ENCODE measurements at regions not wholly inside any gene's neighbourhood (a gene's known extent, or its start where the extent isn't known, plus 50 kb on each side); places are given as distances from the start of the nearest gene placed in this dataset.
"Not testable (repeated sequence)": the region's sequence is repeated elsewhere in the genome, so short reads cannot be mapped to it uniquely, and the experiment has no call there.

- DNase-seq, result no peak
Measured at GRCh38 chr3:24689353-24689752, 194.7 kb upstream of the THRB start.

GRCh38 chr3:24690777-24691176 lies 196.1 kb upstream of the THRB start:
- no peak for DNase-seq

- DNase-seq, result not testable (repeated sequence)
Measured at GRCh38 chr3:24699078-24699477, 204.4 kb upstream of the THRB start.

- no peak for DNase-seq
Measured at GRCh38 chr3:24704496-24704895, 209.8 kb upstream of the THRB start.

GRCh38 chr3:24707936-24708335 lies 213.3 kb upstream of the THRB start:
- no peak for DNase-seq

- DNase-seq, result no peak
Measured at GRCh38 chr3:24709956-24710355, 215.3 kb upstream of the THRB start.

- DNase-seq, result no peak
Measured at GRCh38 chr3:24713516-24713915, 218.9 kb upstream of the THRB start.

- no peak for DNase-seq
Measured at GRCh38 chr3:24714436-24714835, 219.8 kb upstream of the THRB start.

GRCh38 chr3:24715171-24715792 lies 220.6 kb upstream of the THRB start:
- no peak for DNase-seq

- DNase-seq, result no peak
Measured at GRCh38 chr3:24722087-24722486, 227.4 kb upstream of the THRB start.

- no peak for DNase-seq
Measured at GRCh38 chr3:24725514-24726255, 231.0 kb upstream of the THRB start.

GRCh38 chr3:24726423-24726822 lies 231.8 kb upstream of the THRB start:
- DNase-seq, result no peak

- no peak for DNase-seq
Measured at GRCh38 chr3:24730173-24730572, 235.5 kb upstream of the THRB start.

GRCh38 chr3:24734019-24734418 lies 239.4 kb upstream of the THRB start:
- DNase-seq, result no peak

GRCh38 chr3:24736701-24737100 lies 242.1 kb upstream of the THRB start:
- no peak for DNase-seq

- no peak for DNase-seq
Measured at GRCh38 chr3:24740326-24740725, 245.7 kb upstream of the THRB start.

GRCh38 chr3:24741506-24741905 lies 246.9 kb upstream of the THRB start:
- no peak for DNase-seq

- no peak for DNase-seq
Measured at GRCh38 chr3:24748520-24748919, 253.9 kb upstream of the THRB start.

- DNase-seq, result no peak
Measured at GRCh38 chr3:24751020-24751419, 256.4 kb upstream of the THRB start.

GRCh38 chr3:24756101-24756888 lies 261.6 kb upstream of the THRB start:
- no peak for DNase-seq

GRCh38 chr3:24763393-24763792 lies 268.7 kb upstream of the THRB start:
- no peak for DNase-seq

GRCh38 chr3:24764236-24764915 lies 269.7 kb upstream of the THRB start:
- no peak for DNase-seq

GRCh38 chr3:24765399-24765798 lies 270.7 kb upstream of the THRB start:
- DNase-seq, result no peak
